IMR-90 (cell line): ENCODE measurements at regions not wholly inside any gene's neighbourhood (a gene's known extent, or its start where the extent isn't known, plus 50 kb on each side); places are given as distances from the start of the nearest gene placed in this dataset.

Experiments used
- ATAC-seq: fragments of 200-7000 bp; cut with Tn5 transposase; 2 replicates; pipeline ENCODE4 v1.9.1; 2020; ENCODE audit warnings: low read depth, mild to moderate bottlenecking, moderate library complexity
- BruUV-seq: library from RNA; stranded (reverse); fragments of 400-500 nt; replicated peaks from 2 replicates; lab custom pipeline; 2021; lab: Mats Ljungman, UMichigan
- CTCF ChIA-PET: fragments of 300-600 bp; formaldehyde crosslinking; extraction: SDS; loops from one replicate; lab custom pipeline; 2021; ENCODE audit warnings: antibody characterized with exemption; lab: Yijun Ruan, JAX
- POLR2A ChIA-PET: fragments of 300-600 bp; sonication (Branson Sonifier 250); formaldehyde crosslinking; loops from one replicate; lab custom pipeline; 2022; ENCODE audit warnings: antibody characterized with exemption; ENCODE audit not compliant: unreplicated experiment; lab: Charles Lee
- DNase-seq: peaks from one replicate; pipeline ENCODE4 v3.0.0; 2013
- H2AFZ ChIP-seq: replicated peaks from 2 replicates; pipeline ENCODE3; 2013; ENCODE audit warnings: low read length, mild to moderate bottlenecking; ENCODE audit not compliant: poor library complexity
- H2AK5ac ChIP-seq: 2 replicates; pipeline ENCODE4 v1.6.1; 2013; ENCODE audit warnings: low read depth, low read length, inconsistent platforms
- H2AK9ac ChIP-seq: replicated peaks from 2 replicates; pipeline ENCODE3; 2013; ENCODE audit warnings: mild to moderate bottlenecking, low read depth, low read length, moderate library complexity; ENCODE audit not compliant: poor library complexity
- H2BK120ac ChIP-seq: 2 replicates; pipeline ENCODE4 v1.6.1; 2013; ENCODE audit warnings: low read depth, low read length, inconsistent platforms
- H2BK15ac ChIP-seq: 3 replicates; pipeline ENCODE4 v1.6.1; 2013; ENCODE audit warnings: low read depth, low read length, inconsistent platforms
- H2BK20ac ChIP-seq: 2 replicates; pipeline ENCODE4 v1.6.1; 2013; ENCODE audit warnings: low read depth, mild to moderate bottlenecking, inconsistent platforms, low read length, moderate library complexity
- H2BK5ac ChIP-seq: 2 replicates; pipeline ENCODE4 v1.6.1; 2013; ENCODE audit warnings: mild to moderate bottlenecking, low read depth, low read length, inconsistent platforms; ENCODE audit not compliant: poor library complexity, severe bottlenecking
- H3K14ac ChIP-seq: replicated peaks from 2 replicates; pipeline ENCODE4 v1.6.1; 2013; ENCODE audit warnings: low read depth, low read length, inconsistent platforms
- H3K18ac ChIP-seq: 2 replicates; pipeline ENCODE4 v1.6.1; 2013; ENCODE audit warnings: low read depth, low read length, control low read depth
- H3K23ac ChIP-seq: 2 replicates; pipeline ENCODE4 v1.6.1; 2013; ENCODE audit warnings: low read depth, low read length, inconsistent platforms
- H3K27ac ChIP-seq: 2 replicates; pipeline ENCODE4 v1.5.1; 2013; ENCODE audit warnings: mild to moderate bottlenecking, control low read depth, low read length; ENCODE audit not compliant: insufficient read depth
- H3K27me3 ChIP-seq: 2 replicates; pipeline ENCODE4 v1.6.1; 2013; ENCODE audit warnings: low read length; ENCODE audit not compliant: control insufficient read depth, insufficient read depth
- H3K36me3 ChIP-seq: 2 replicates; pipeline ENCODE4 v1.6.1; 2013; ENCODE audit warnings: low read length, mixed read lengths; ENCODE audit not compliant: control insufficient read depth, insufficient read depth
- H3K4ac ChIP-seq: 2 replicates; pipeline ENCODE4 v1.6.1; 2013; ENCODE audit warnings: low read depth, low read length, inconsistent platforms
- H3K4me1 ChIP-seq: 2 replicates; pipeline ENCODE4 v1.6.1; 2013; ENCODE audit warnings: low read length, mixed read lengths; ENCODE audit not compliant: control insufficient read depth, insufficient read depth
- H3K4me2 ChIP-seq: 2 replicates; pipeline ENCODE4 v1.6.1; 2013; ENCODE audit warnings: low read depth, mild to moderate bottlenecking, control low read depth, low read length, moderate library complexity
- H3K4me3 ChIP-seq: 2 replicates; pipeline ENCODE4 v1.5.1; 2013; ENCODE audit warnings: low read depth, mild to moderate bottlenecking, control low read depth, low read length, moderate library complexity; ENCODE audit not compliant: insufficient read depth
- H3K56ac ChIP-seq: 2 replicates; pipeline ENCODE4 v1.6.1; 2013; ENCODE audit warnings: low read length, inconsistent platforms; ENCODE audit not compliant: insufficient read depth; ENCODE audit errors: extremely low read depth
- H3K79me1 ChIP-seq, 2 experiments: 2 replicates each; pipeline ENCODE4 v1.6.1; 2013; ENCODE audit warnings: low read length in 2 of 2, inconsistent platforms in 1 of 2, low read depth in 1 of 2
- H3K9ac ChIP-seq: 2 replicates; pipeline ENCODE4 v1.6.1; 2013; ENCODE audit warnings: low read depth, low read length, control low read depth
- H3K9me1 ChIP-seq: 2 replicates; pipeline ENCODE4 v1.6.1; 2013; ENCODE audit warnings: low read length, inconsistent platforms; ENCODE audit not compliant: insufficient read depth
- H3K9me3 ChIP-seq: 2 replicates; pipeline ENCODE4 v1.6.1; 2013; ENCODE audit warnings: low read length; ENCODE audit not compliant: control insufficient read depth, insufficient read depth
- H4K20me1 ChIP-seq: 2 replicates; pipeline ENCODE4 v1.6.1; 2013; ENCODE audit warnings: low read length, inconsistent platforms; ENCODE audit not compliant: insufficient read depth
- H4K5ac ChIP-seq: 2 replicates; pipeline ENCODE4 v1.6.1; 2013; ENCODE audit warnings: mild to moderate bottlenecking, low read depth, low read length, control low read depth
- H4K8ac ChIP-seq, 2 experiments: 2 replicates each; pipeline ENCODE4 v1.6.1; 2013; ENCODE audit warnings: low read depth in 2 of 2, low read length in 2 of 2, control low read depth in 1 of 2, inconsistent platforms in 1 of 2
- H4K91ac ChIP-seq: 2 replicates; pipeline ENCODE4 v1.6.1; 2013; ENCODE audit warnings: low read depth, low read length, inconsistent platforms; ENCODE audit not compliant: insufficient read depth
- BHLHE40 ChIP-seq: fragments of 150-350 bp; IDR thresholded peaks from 2 replicates; pipeline ENCODE4 v1.6.1; 2016; ENCODE audit warnings: mild to moderate bottlenecking, low read depth, low read length
- CEBPB ChIP-seq: IDR thresholded peaks from 2 replicates; pipeline ENCODE4 v1.6.1; 2012; ENCODE audit warnings: low read depth, low read length, improper control_type of control experiment
- CHD1 ChIP-seq: IDR thresholded peaks from 2 replicates; pipeline ENCODE4 v1.6.1; 2012; ENCODE audit warnings: low read depth, low read length, improper control_type of control experiment
- CTCF ChIP-seq: conservative IDR thresholded peaks from 2 replicates; pipeline ENCODE4 v1.5.1; 2012; ENCODE audit warnings: mild to moderate bottlenecking, low read depth, low read length, improper control_type of control experiment
- ELK1 ChIP-seq: fragments of 150-350 bp; IDR thresholded peaks from 2 replicates; pipeline ENCODE4 v1.6.1; 2016; ENCODE audit warnings: low read depth, mild to moderate bottlenecking, low read length, moderate library complexity, borderline replicate concordance
- FOS ChIP-seq: fragments of 150-350 bp; IDR thresholded peaks from 2 replicates; pipeline ENCODE4 v1.6.1; 2016; ENCODE audit warnings: low read depth, low read length
- MAFK ChIP-seq: IDR thresholded peaks from 2 replicates; pipeline ENCODE4 v1.6.1; 2012; ENCODE audit warnings: low read depth, low read length, improper control_type of control experiment
- MAZ ChIP-seq: IDR thresholded peaks from 2 replicates; pipeline ENCODE4 v1.6.1; 2012; ENCODE audit warnings: low read depth, mild to moderate bottlenecking, low read length, improper control_type of control experiment, moderate library complexity, borderline replicate concordance
- MXI1 ChIP-seq: IDR thresholded peaks from 2 replicates; pipeline ENCODE4 v1.6.1; 2012; ENCODE audit warnings: low read depth, mild to moderate bottlenecking, low read length, moderate library complexity, borderline replicate concordance
- NFE2L2 ChIP-seq: fragments of 150-350 bp; IDR thresholded peaks from 2 replicates; pipeline ENCODE4 v1.6.1; 2016; ENCODE audit warnings: low read depth, mild to moderate bottlenecking, low read length
- POLR2A ChIP-seq: IDR thresholded peaks from 2 replicates; pipeline ENCODE4 v1.6.1; 2012; ENCODE audit warnings: mild to moderate bottlenecking, low read depth, low read length
- RAD21 ChIP-seq: IDR thresholded peaks from 2 replicates; pipeline ENCODE4 v1.6.1; 2012; ENCODE audit warnings: low read length, improper control_type of control experiment
- RCOR1 ChIP-seq: IDR thresholded peaks from 2 replicates; pipeline ENCODE4 v1.6.1; 2012; ENCODE audit warnings: mild to moderate bottlenecking, low read length, improper control_type of control experiment; ENCODE audit not compliant: insufficient replicate concordance
- RFX5 ChIP-seq: IDR thresholded peaks from 2 replicates; pipeline ENCODE4 v1.8.0; 2012; ENCODE audit warnings: low read depth, mild to moderate bottlenecking, low read length, moderate library complexity
- SMC3 ChIP-seq: fragments of 150-350 bp; IDR thresholded peaks from 2 replicates; pipeline ENCODE4 v1.6.1; 2016; ENCODE audit warnings: low read depth, mild to moderate bottlenecking, antibody characterized with exemption, low read length, moderate library complexity
- USF2 ChIP-seq: fragments of 150-350 bp; IDR thresholded peaks from 2 replicates; pipeline ENCODE4 v1.6.1; 2017; ENCODE audit warnings: mild to moderate bottlenecking, antibody characterized with exemption, low read length, low read depth
- dilution Hi-C: fragments of 300-500 bp; cut with HindIII; formaldehyde crosslinking; loops from one replicate; pipeline ENCODE4 v1.14.3; 2018; ENCODE audit warnings: low sequenced_read_pairs; ENCODE audit not compliant: unreplicated experiment
- in situ Hi-C: fragments of 300-500 bp; cut with MboI; formaldehyde crosslinking; loops from 3 replicates; pipeline ENCODE4 v1.14.3; 2019; ENCODE audit warnings: low sequenced_read_pairs, inconsistent platforms, mixed read lengths
- intact Hi-C: fragments of 100-400 bp; cut with micrococcal nuclease; formaldehyde crosslinking; loops from 2 replicates; pipeline ENCODE4 v1.10.0; 2022

GRCh38 chr5:4553130-4553529, 587.0 kb upstream of the ADAMTS16 start:
- TF ChIP-seq NFE2L2 (no peak), BHLHE40 (no peak), USF2 (no peak), MXI1 (no peak), CHD1 (no peak), CTCF (no peak), SMC3 (no peak), RAD21 (no peak), ELK1 (no peak), MAFK (no peak), POLR2A (no peak), RCOR1 (no peak), MAZ (no peak), CEBPB (no peak), RFX5 (no peak), FOS (no peak)
- no TSS peak for BruUV-seq
- no peaks in the 10 kb centered on the region for H3K79me1 ChIP-seq
- H3K4me2 ChIP-seq: no peak overlapping the region
- H3K27ac ChIP-seq: no peak overlapping the region
- no peaks in the 10 kb centered on the region for H3K36me3 ChIP-seq
- H3K4me1 ChIP-seq: no peaks in the 10 kb centered on the region
- H3K4me3 ChIP-seq: no peak overlapping the region
- no peak overlapping the region for H2AK5ac ChIP-seq
- no peaks in the 10 kb centered on the region for H3K9me1 ChIP-seq
- dilution Hi-C loops: no loop called here
- H4K20me1 ChIP-seq: no peaks in the 10 kb centered on the region
- DNase-seq (no peak), ATAC-seq (no peak)
- POLR2A ChIA-PET: no interaction called here
- no peaks in the 10 kb centered on the region for H3K27me3 ChIP-seq
- H2BK15ac ChIP-seq: no peak overlapping the region
- CTCF ChIA-PET: no interaction called here
- no peak overlapping the region for H2BK120ac ChIP-seq
- peaks cover 12% of the 10 kb centered on the region; the same call in 1 of the 2 replicates for H3K9me3 ChIP-seq
- no peak overlapping the region for H3K56ac ChIP-seq
- no peak overlapping the region for H4K5ac ChIP-seq
- H4K8ac ChIP-seq: no peak overlapping the region
- no peak overlapping the region for H2AFZ ChIP-seq
- no peak overlapping the region for H3K14ac ChIP-seq
- no peak overlapping the region for H3K4ac ChIP-seq
- no peak overlapping the region for H2BK20ac ChIP-seq
- intact Hi-C loops: no loop called here
- in situ Hi-C loops: no loop called here
- no peak overlapping the region for H3K23ac ChIP-seq
- no peak overlapping the region for H2AK9ac ChIP-seq
- H3K18ac ChIP-seq: no peak overlapping the region
- H3K9ac ChIP-seq: no peak overlapping the region
- H2BK5ac ChIP-seq: no peak overlapping the region
- H4K91ac ChIP-seq: no peak overlapping the region
